OCI-LY7 (cell line): ENCODE measurements at regions not wholly inside any gene's neighbourhood (a gene's known extent, or its start where the extent isn't known, plus 50 kb on each side); places are given as distances from the start of the nearest gene placed in this dataset.

Source experiments
- CTCF ChIP-seq: fragments of 200-600 bp; sonication (generic); conservative IDR thresholded peaks from 2 replicates; pipeline ENCODE4 v1.5.1; 2014; ENCODE audit warnings: mild to moderate bottlenecking, antibody characterized with exemption, low read length, moderate library complexity, mixed read lengths
- EZH2phosphoT487 ChIP-seq: fragments of 200-600 bp; sonication (generic); IDR thresholded peaks from 2 replicates; pipeline ENCODE4 v1.6.1; 2018; ENCODE audit warnings: low read depth, borderline replicate concordance, mild to moderate bottlenecking, mixed run types, antibody characterized with exemption, low read length, moderate library complexity, mixed read lengths

DNA sequence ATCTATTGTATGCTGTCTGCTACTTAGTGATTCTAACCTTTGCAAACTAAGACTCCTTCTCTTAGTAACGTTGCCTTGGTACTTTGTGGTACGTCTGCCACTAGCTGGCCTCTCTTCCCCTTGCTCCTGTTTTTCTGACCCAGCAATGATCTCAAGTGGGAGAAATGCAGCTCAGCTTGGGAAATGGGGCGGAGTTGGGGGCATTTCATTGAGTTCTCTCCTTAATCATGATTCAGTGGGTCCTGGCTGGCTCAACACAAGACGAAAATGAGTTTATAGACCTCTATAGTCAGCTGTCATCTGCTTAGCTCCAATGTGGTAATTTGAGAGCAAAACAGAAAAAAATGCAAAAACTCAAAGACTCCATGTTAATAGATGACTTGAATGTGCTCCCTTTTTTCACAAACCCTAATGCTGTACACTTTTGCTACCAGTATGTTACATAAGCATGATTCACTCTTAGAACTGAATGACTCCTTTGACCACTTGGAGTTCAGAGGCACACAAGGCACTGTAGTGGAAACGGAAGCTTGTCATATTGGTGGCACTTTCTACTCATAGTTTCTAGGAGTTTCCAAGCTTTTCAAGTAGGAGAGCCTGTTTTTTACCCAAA lies 55.3 kb upstream of the SOX4 start:
- TF ChIP-seq CTCF (no peak), EZH2phosphoT487 (no peak)
